SK-N-SH (cell line): ENCODE measurements at regions not wholly inside any gene's neighbourhood (a gene's known extent, or its start where the extent isn't known, plus 50 kb on each side); places are given as distances from the start of the nearest gene placed in this dataset.

Experiments used
- CTCF ChIA-PET: fragments of 300-600, 350-600 bp; formaldehyde crosslinking; extraction: SDS; loops from one replicate; lab custom pipeline; 2021; lab: Yijun Ruan, JAX
- POLR2A ChIA-PET: fragments of 350-600 bp; sonication (Branson Sonifier 250); formaldehyde crosslinking; extraction: SDS; loops from one replicate; lab custom pipeline; 2020; ENCODE audit warnings: antibody characterized with exemption, inconsistent platforms; lab: Yijun Ruan, JAX
- DNase-seq: peaks from one replicate; pipeline ENCODE4 v3.0.0; 2012
- H2AFZ ChIP-seq: fragments of 200-600 bp; sonication (generic); 2 replicates; pipeline ENCODE4 v1.8.1; 2016; ENCODE audit warnings: antibody characterized with exemption, mild to moderate bottlenecking, low read depth
- H3F3A ChIP-seq: fragments of 200-600 bp; sonication (generic); replicated peaks from 2 replicates; pipeline ENCODE3; 2016; ENCODE audit warnings: antibody characterized with exemption, mild to moderate bottlenecking; ENCODE audit not compliant: insufficient read depth
- H3K27ac ChIP-seq, 2 experiments: fragments of 200-500 bp in 1 of 2; fragments of 200-600 bp in 1 of 2; sonication (Bioruptor generic) in 1 of 2; sonication (generic), shearing (Covaris generic) in 1 of 2; 2 replicates each; pipeline versions ENCODE4 v1.5.1 to v1.6.1; 2014 to 2016; ENCODE audit warnings: low read depth in 2 of 2, inconsistent platforms in 1 of 2, low read length in 1 of 2, mild to moderate bottlenecking in 1 of 2, mixed read lengths in 1 of 2
- H3K27me3 ChIP-seq: fragments of 200-600 bp; sonication (generic), shearing (Covaris generic); 2 replicates; pipeline ENCODE4 v1.6.1; 2016; ENCODE audit warnings: mixed run types; ENCODE audit not compliant: insufficient read depth
- H3K36me3 ChIP-seq, 2 experiments: fragments of 200-500 bp in 1 of 2; fragments of 200-600 bp in 1 of 2; sonication (Bioruptor generic) in 1 of 2; sonication (generic) in 1 of 2; replicated peaks in 1 of 2; 2 replicates each; pipeline versions ENCODE3 to v1.5.1; 2014 to 2016; ENCODE audit warnings: low read length in 1 of 2, mild to moderate bottlenecking in 1 of 2; ENCODE audit not compliant: insufficient read depth in 2 of 2, control insufficient read depth in 1 of 2
- H3K4me1 ChIP-seq, 2 experiments: fragments of 200-500 bp in 1 of 2; fragments of 200-600 bp in 1 of 2; sonication (Bioruptor generic) in 1 of 2; sonication (generic), shearing (Covaris generic) in 1 of 2; 2 replicates each; pipeline versions ENCODE4 v1.5.1 to v1.6.1; 2014 to 2016; ENCODE audit warnings: low read depth in 1 of 2, low read length in 1 of 2, mixed run types in 1 of 2; ENCODE audit not compliant: insufficient read depth in 2 of 2, control insufficient read depth in 1 of 2
- H3K4me2 ChIP-seq: fragments of 200-600 bp; sonication (generic), shearing (Covaris generic); 2 replicates; pipeline ENCODE4 v1.6.1; 2017; ENCODE audit warnings: mixed run types
- H3K4me3 ChIP-seq, 2 experiments: fragments of 200-500 bp in 1 of 2; fragments of 200-600 bp in 1 of 2; sonication (Bioruptor generic) in 1 of 2; sonication (generic), shearing (Covaris generic) in 1 of 2; 2 replicates each; pipeline versions ENCODE4 v1.5.1 to v1.8.1; 2014 to 2016; ENCODE audit warnings: low read depth in 2 of 2, inconsistent platforms in 1 of 2, low read length in 1 of 2, mild to moderate bottlenecking in 1 of 2, mixed read lengths in 1 of 2, moderate library complexity in 1 of 2
- H3K79me2 ChIP-seq: fragments of 200-600 bp; sonication (generic); 2 replicates; pipeline ENCODE4 v1.8.1; 2017; ENCODE audit warnings: mild to moderate bottlenecking; ENCODE audit not compliant: insufficient read depth
- H3K9ac ChIP-seq: fragments of 200-600 bp; sonication (generic); 2 replicates; pipeline ENCODE4 v1.6.1; 2017; ENCODE audit warnings: mixed run types
- H3K9me2 ChIP-seq: fragments of 200-600 bp; sonication (generic); 2 replicates; pipeline ENCODE4 v1.6.1; 2017; ENCODE audit warnings: mixed run types
- H3K9me3 ChIP-seq: fragments of 200-600 bp; sonication (generic); 2 replicates; pipeline ENCODE4 v1.6.1; 2017; ENCODE audit warnings: mixed run types, mild to moderate bottlenecking, moderate library complexity
- H4K20me1 ChIP-seq: fragments of 200-600 bp; sonication (generic); 2 replicates; pipeline ENCODE4 v1.6.1; 2017; ENCODE audit warnings: mild to moderate bottlenecking, mixed run types; ENCODE audit not compliant: insufficient read depth
- EP300 ChIP-seq, 2 experiments: IDR thresholded peaks; 2 replicates each; pipeline versions ENCODE4 v1.4.0 to v1.6.1; 2012; ENCODE audit warnings: borderline replicate concordance in 1 of 2, low read depth in 1 of 2, low read length in 1 of 2
- EZH2phosphoT487 ChIP-seq: fragments of 200-600 bp; sonication (generic); IDR thresholded peaks from 2 replicates; pipeline ENCODE4 v1.6.1; 2017; ENCODE audit warnings: low read depth, mixed run types, mild to moderate bottlenecking, antibody characterized with exemption, moderate library complexity, borderline replicate concordance
- FOSL2 ChIP-seq: IDR thresholded peaks from 2 replicates; pipeline ENCODE4 v1.4.0; 2012; ENCODE audit warnings: low read depth, mild to moderate bottlenecking, moderate library complexity, borderline replicate concordance
- FOXJ3 ChIP-seq: sonication (generic); formaldehyde crosslinking; IDR thresholded peaks from 2 replicates; pipeline ENCODE4 v1.5.1; 2020; ENCODE audit warnings: mild to moderate bottlenecking, missing genetic modification reagents
- GABPA ChIP-seq: IDR thresholded peaks from 2 replicates; pipeline ENCODE4 v1.4.0; 2012; ENCODE audit warnings: low read depth, mild to moderate bottlenecking
- GATA2 ChIP-seq: sonication (generic); formaldehyde crosslinking; IDR thresholded peaks from 2 replicates; pipeline ENCODE4 v1.5.0; 2020; ENCODE audit warnings: mild to moderate bottlenecking, missing genetic modification reagents
- MEF2A ChIP-seq: IDR thresholded peaks from 2 replicates; pipeline ENCODE4 v1.4.0; 2012; ENCODE audit warnings: low read depth, borderline replicate concordance
- RAD21 ChIP-seq: IDR thresholded peaks from 2 replicates; pipeline ENCODE4 v1.6.1; 2012; ENCODE audit warnings: mild to moderate bottlenecking, low read length
- RCOR1 ChIP-seq: fragments of 150-350 bp; IDR thresholded peaks from 2 replicates; pipeline ENCODE4 v1.6.1; 2017; ENCODE audit warnings: antibody characterized with exemption, low read length
- RFX5 ChIP-seq: IDR thresholded peaks from 2 replicates; pipeline ENCODE4 v1.6.1; 2012; ENCODE audit warnings: mild to moderate bottlenecking, improper control_type of control experiment, low read length
- SIN3A ChIP-seq: IDR thresholded peaks from 2 replicates; pipeline ENCODE4 v1.6.1; 2012; ENCODE audit warnings: low read depth, mild to moderate bottlenecking, low read length, moderate library complexity, borderline replicate concordance
- SMC3 ChIP-seq: IDR thresholded peaks from 2 replicates; pipeline ENCODE4 v1.6.1; 2012; ENCODE audit warnings: low read depth, low read length, improper control_type of control experiment
- TCF12 ChIP-seq: IDR thresholded peaks from 2 replicates; pipeline ENCODE4 v1.4.0; 2012
- TEAD4 ChIP-seq: IDR thresholded peaks from 2 replicates; pipeline ENCODE4 v1.4.0; 2012; ENCODE audit warnings: mild to moderate bottlenecking, borderline replicate concordance; ENCODE audit not compliant: insufficient read depth
- WGBS: methylation state at CpG from one replicate; pipeline ENCODE4 v1.1.6; 2017; ENCODE audit warnings: low lambda C conversion rate; 5-methylcytosine and 5-hydroxymethylcytosine counted together
- TF ChIP-seq, protein P1 (sequence below): IDR thresholded peaks from 2 replicates; pipeline ENCODE4 v1.4.0; 2012; ENCODE audit warnings: low read depth, borderline replicate concordance
- TF ChIP-seq, protein P2 (sequence below): fragments of 150-350 bp; IDR thresholded peaks from 2 replicates; pipeline ENCODE4 v1.6.1; 2017; ENCODE audit warnings: antibody characterized with exemption, low read length, low read depth, borderline replicate concordance
- TF ChIP-seq, protein P3 (sequence below): fragments of 150-350 bp; IDR thresholded peaks from 2 replicates; pipeline ENCODE4 v1.6.1; 2016; ENCODE audit warnings: mild to moderate bottlenecking, low read depth, low read length

DNA sequence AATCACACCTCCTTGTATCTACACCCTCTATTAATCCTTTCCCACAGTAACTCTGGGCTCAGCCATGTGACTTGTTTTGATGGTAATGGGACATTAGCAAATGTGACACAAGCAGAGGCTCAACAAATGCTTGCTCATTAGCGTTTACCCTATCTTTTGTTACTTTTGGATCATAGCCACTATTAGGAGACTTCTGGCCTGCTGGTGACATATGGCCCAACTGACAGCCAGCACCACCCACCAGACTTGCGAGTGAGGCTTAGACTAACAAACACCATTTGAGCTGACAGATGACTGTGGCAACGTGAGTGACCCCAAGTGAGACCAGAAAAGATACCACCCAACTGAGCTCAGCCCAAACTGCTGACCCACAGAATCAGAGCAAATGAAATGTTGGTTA, 154.1 kb downstream of the OLFM4 start (continued):
- TF ChIP-seq, protein P1, sequence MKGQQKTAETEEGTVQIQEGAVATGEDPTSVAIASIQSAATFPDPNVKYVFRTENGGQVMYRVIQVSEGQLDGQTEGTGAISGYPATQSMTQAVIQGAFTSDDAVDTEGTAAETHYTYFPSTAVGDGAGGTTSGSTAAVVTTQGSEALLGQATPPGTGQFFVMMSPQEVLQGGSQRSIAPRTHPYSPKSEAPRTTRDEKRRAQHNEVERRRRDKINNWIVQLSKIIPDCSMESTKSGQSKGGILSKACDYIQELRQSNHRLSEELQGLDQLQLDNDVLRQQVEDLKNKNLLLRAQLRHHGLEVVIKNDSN: no peak

DNA sequence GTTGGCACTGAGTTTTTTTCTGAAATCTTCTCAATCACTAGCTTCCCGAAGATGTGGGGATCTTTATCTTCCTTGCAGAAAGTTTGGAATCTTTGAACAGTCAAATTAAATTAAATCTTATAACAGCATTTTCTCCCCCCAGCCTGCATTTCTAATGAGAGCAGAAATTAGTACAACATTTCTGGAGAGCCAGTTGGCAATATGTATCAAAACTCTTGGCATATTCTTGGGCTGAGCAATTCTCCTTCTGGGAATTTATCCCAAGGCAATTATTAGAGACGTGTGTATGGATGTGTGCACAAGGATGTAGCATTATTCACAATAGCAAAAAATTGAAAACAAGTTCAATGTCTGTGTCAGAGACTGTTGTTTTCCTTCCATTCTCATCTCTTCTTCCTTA, 159.5 kb downstream of the OLFM4 start:
- Histone ChIP-seq H3K9me3 (no peaks in the 10 kb centered on the region), H3K4me1 (no peaks in the 10 kb centered on the region), H3K4me2 (no peak overlapping the region), H3K9me2 (no peaks in the 10 kb centered on the region), H3K27me3 (no peaks in the 10 kb centered on the region), H2AFZ (no peak overlapping the region), H3K4me3 (no peak overlapping the region), H3F3A (no peaks in the 10 kb centered on the region), H3K27ac (no peak overlapping the region), H3K36me3 (no peaks in the 10 kb centered on the region), H4K20me1 (no peaks in the 10 kb centered on the region), H3K79me2 (no peaks in the 10 kb centered on the region), H3K9ac (no peak overlapping the region)
- POLR2A ChIA-PET: no interaction called here
- no peak for DNase-seq
- no peak for TF ChIP-seq GABPA
- no peak for TF ChIP-seq GATA2 (CRISPR knock-in tag)
- no peak for TF ChIP-seq SIN3A
- TF ChIP-seq SMC3: no peak
- TF ChIP-seq RCOR1: no peak
- TF ChIP-seq TEAD4: no peak
- TF ChIP-seq FOSL2: no peak
- TF ChIP-seq, protein P2, sequence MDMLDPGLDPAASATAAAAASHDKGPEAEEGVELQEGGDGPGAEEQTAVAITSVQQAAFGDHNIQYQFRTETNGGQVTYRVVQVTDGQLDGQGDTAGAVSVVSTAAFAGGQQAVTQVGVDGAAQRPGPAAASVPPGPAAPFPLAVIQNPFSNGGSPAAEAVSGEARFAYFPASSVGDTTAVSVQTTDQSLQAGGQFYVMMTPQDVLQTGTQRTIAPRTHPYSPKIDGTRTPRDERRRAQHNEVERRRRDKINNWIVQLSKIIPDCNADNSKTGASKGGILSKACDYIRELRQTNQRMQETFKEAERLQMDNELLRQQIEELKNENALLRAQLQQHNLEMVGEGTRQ: no peak
- no peak for TF ChIP-seq RAD21
- TF ChIP-seq, protein P1: no peak
- TF ChIP-seq FOXJ3 (CRISPR knock-in tag): no peak
- no peak for TF ChIP-seq MEF2A
- no peak for TF ChIP-seq EP300 (IDR thresholded peaks at IDR 0.05; ENCODE audit: borderline replicate concordance in 1 of 2, low read depth in 1 of 2, low read length in 1 of 2)
- TF ChIP-seq, protein P3, sequence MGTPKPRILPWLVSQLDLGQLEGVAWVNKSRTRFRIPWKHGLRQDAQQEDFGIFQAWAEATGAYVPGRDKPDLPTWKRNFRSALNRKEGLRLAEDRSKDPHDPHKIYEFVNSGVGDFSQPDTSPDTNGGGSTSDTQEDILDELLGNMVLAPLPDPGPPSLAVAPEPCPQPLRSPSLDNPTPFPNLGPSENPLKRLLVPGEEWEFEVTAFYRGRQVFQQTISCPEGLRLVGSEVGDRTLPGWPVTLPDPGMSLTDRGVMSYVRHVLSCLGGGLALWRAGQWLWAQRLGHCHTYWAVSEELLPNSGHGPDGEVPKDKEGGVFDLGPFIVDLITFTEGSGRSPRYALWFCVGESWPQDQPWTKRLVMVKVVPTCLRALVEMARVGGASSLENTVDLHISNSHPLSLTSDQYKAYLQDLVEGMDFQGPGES: no peak
- TF ChIP-seq TCF12: no peak
- no peak for TF ChIP-seq EZH2phosphoT487
- no peak for TF ChIP-seq RFX5
- WGBS: 7% methylated on average over 2 of the region's 2 CpGs
- CTCF ChIA-PET: interaction anchor here (1.0 to 1.3 kb wide), 3 partner anchors 10 to 220 kb away, joined by 3 to 5 read pairs (median 4); no protein-coding TSS in a partner anchor
